Neuronal stem cell (in vitro differentiated cells): ENCODE measurements at regions not wholly inside any gene's neighbourhood (a gene's known extent, or its start where the extent isn't known, plus 50 kb on each side); places are given as distances from the start of the nearest gene placed in this dataset.

Experiments used
- DNase-seq: peaks from one replicate; pipeline ENCODE4 v3.0.0-alpha.2; 2013; ENCODE audit warnings: low spot score
- H2AFZ ChIP-seq: one replicate; pipeline ENCODE4 v1.6.1; 2013; ENCODE audit warnings: mild to moderate bottlenecking, low read length, inconsistent platforms
- H2AK5ac ChIP-seq: 2 replicates; pipeline ENCODE4 v1.6.1; 2013; ENCODE audit warnings: low read depth, mild to moderate bottlenecking, inconsistent platforms, low read length, moderate library complexity, mixed read lengths
- H2BK120ac ChIP-seq: 2 replicates; pipeline ENCODE4 v1.6.1; 2013; ENCODE audit warnings: low read depth, mild to moderate bottlenecking, inconsistent platforms, low read length, moderate library complexity, mixed read lengths
- H2BK12ac ChIP-seq: one replicate; pipeline ENCODE4 v1.6.1; 2013; ENCODE audit warnings: low read length, inconsistent platforms
- H2BK15ac ChIP-seq: 2 replicates; pipeline ENCODE4 v1.6.1; 2013; ENCODE audit warnings: mild to moderate bottlenecking, low read length, inconsistent platforms, mixed read lengths
- H2BK5ac ChIP-seq: one replicate; pipeline ENCODE4 v1.6.1; 2013; ENCODE audit warnings: inconsistent platforms, mild to moderate bottlenecking, low read length, moderate library complexity
- H3K14ac ChIP-seq: one replicate; pipeline ENCODE4 v1.6.1; 2013; ENCODE audit warnings: low read length, inconsistent platforms
- H3K18ac ChIP-seq: 2 replicates; pipeline ENCODE4 v1.6.1; 2013; ENCODE audit warnings: low read length, inconsistent platforms
- H3K23ac ChIP-seq: 2 replicates; pipeline ENCODE4 v1.6.1; 2013; ENCODE audit warnings: low read depth, mild to moderate bottlenecking, mixed read lengths, low read length, inconsistent platforms; ENCODE audit not compliant: poor library complexity
- H3K27ac ChIP-seq: replicated peaks from 3 replicates; pipeline ENCODE4 v1.5.1; 2013; ENCODE audit warnings: low read length, inconsistent platforms
- H3K27me3 ChIP-seq, 3 experiments: 2 replicates each; pipeline ENCODE4 v1.6.1; 2013; ENCODE audit warnings: low read length in 3 of 3, mild to moderate bottlenecking in 2 of 3, inconsistent platforms in 1 of 3, low read depth in 1 of 3, mixed read lengths in 1 of 3, moderate library complexity in 1 of 3; ENCODE audit not compliant: control insufficient read depth in 3 of 3, insufficient read depth in 3 of 3
- H3K36me3 ChIP-seq, 2 donors: replicated peaks in 1 of 2; 2 replicates each; pipeline ENCODE4 v1.6.1; 2013; ENCODE audit warnings: low read length in 2 of 2; ENCODE audit not compliant: control insufficient read depth in 2 of 2, insufficient read depth in 2 of 2
- H3K4ac ChIP-seq: 2 replicates; pipeline ENCODE4 v1.6.1; 2013; ENCODE audit warnings: inconsistent platforms, mild to moderate bottlenecking, low read length, moderate library complexity
- H3K4me1 ChIP-seq, 2 donors: 1 replicate in 1 of 2; 2 replicates in 1 of 2; pipeline ENCODE4 v1.6.1; 2013; ENCODE audit warnings: low read length in 2 of 2, low read depth in 1 of 2; ENCODE audit not compliant: control insufficient read depth in 2 of 2, insufficient read depth in 1 of 2
- H3K4me2 ChIP-seq: one replicate; pipeline ENCODE4 v1.6.1; 2013; ENCODE audit warnings: mild to moderate bottlenecking, low read length, inconsistent platforms; ENCODE audit not compliant: insufficient read depth, poor library complexity, severe bottlenecking
- H3K4me3 ChIP-seq, 2 donors: 2 replicates each; pipeline ENCODE4 v1.5.1; 2013; ENCODE audit warnings: low read length in 2 of 2, mild to moderate bottlenecking in 2 of 2, inconsistent platforms in 1 of 2, moderate library complexity in 1 of 2
- H3K79me1 ChIP-seq: one replicate; pipeline ENCODE4 v1.6.1; 2013; ENCODE audit warnings: low read depth, mild to moderate bottlenecking, inconsistent platforms, low read length, moderate library complexity
- H3K9ac ChIP-seq: one replicate; pipeline ENCODE4 v1.6.1; 2013; ENCODE audit warnings: mild to moderate bottlenecking, low read depth, low read length, inconsistent platforms; ENCODE audit not compliant: poor library complexity
- H3K9me3 ChIP-seq, 2 donors: replicated peaks in 1 of 2; 2 replicates each; pipeline versions ENCODE3 to v1.6.1; 2013; ENCODE audit warnings: low read length in 2 of 2, mild to moderate bottlenecking in 2 of 2, inconsistent platforms in 1 of 2, low read depth in 1 of 2, mixed read lengths in 1 of 2, moderate library complexity in 1 of 2; ENCODE audit not compliant: control insufficient read depth in 2 of 2, insufficient read depth in 1 of 2
- H4K8ac ChIP-seq: one replicate; pipeline ENCODE4 v1.6.1; 2013; ENCODE audit warnings: low read depth, mild to moderate bottlenecking, inconsistent platforms, low read length, moderate library complexity
- H4K91ac ChIP-seq: one replicate; pipeline ENCODE4 v1.6.1; 2013; ENCODE audit warnings: low read length, low read depth, mild to moderate bottlenecking, inconsistent platforms; ENCODE audit not compliant: poor library complexity
- WGBS, 2 donors: extraction: QIAGEN DNeasy Blood & Tissue Kit; methylation state at CpG; one replicate each; pipeline ENCODE4 v1.1.7; 2013; ENCODE audit warnings: missing lambda C conversion rate in 2 of 2, mixed read lengths in 1 of 2; ENCODE audit not compliant: insufficient read length in 2 of 2, insufficient replicate concordance in 1 of 2; ENCODE audit errors: extremely low coverage in 2 of 2; 5-methylcytosine and 5-hydroxymethylcytosine counted together

GRCh38 chr12:67459578-67459977, 189.0 kb upstream of the DYRK2 start:
- no peak for DNase-seq
- no peak overlapping the region for H4K91ac ChIP-seq
- no peak overlapping the region for H3K18ac ChIP-seq
- H2BK120ac ChIP-seq: no peak overlapping the region
- no peak overlapping the region for H3K14ac ChIP-seq
- no peak overlapping the region for H3K27ac ChIP-seq
- H3K27me3 ChIP-seq: peaks cover 0 to 8% (median 0%) of the 10 kb centered on the region in 3 experiments
- H3K4ac ChIP-seq: no peak overlapping the region
- H3K4me2 ChIP-seq: no peak overlapping the region
- H3K9ac ChIP-seq: no peak overlapping the region
- H3K23ac ChIP-seq: no peak overlapping the region
- no peaks in the 10 kb centered on the region for H3K9me3 ChIP-seq
- no peaks in the 10 kb centered on the region for H3K79me1 ChIP-seq
- H2AFZ ChIP-seq: no peak overlapping the region
- H2BK5ac ChIP-seq: no peak overlapping the region
- no CpG with 5 or more reads among the region's 4 CpGs for WGBS, 2 donors
- no peaks in the 10 kb centered on the region for H3K36me3 ChIP-seq
- H2BK12ac ChIP-seq: no peak overlapping the region
- H3K4me3 ChIP-seq: no peak overlapping the region
- H3K4me1 ChIP-seq: peaks cover 0 to 11% of the 10 kb centered on the region in 2 donors
- no peak overlapping the region for H2BK15ac ChIP-seq
- H4K8ac ChIP-seq: no peak overlapping the region
- no peak overlapping the region for H2AK5ac ChIP-seq

GRCh38 chr12:67460388-67460787, 188.2 kb upstream of the DYRK2 start:
- no peak overlapping the region for H3K4me2 ChIP-seq
- no peak overlapping the region for H3K4ac ChIP-seq
- no peaks in the 10 kb centered on the region for H3K9me3 ChIP-seq
- H2BK5ac ChIP-seq: no peak overlapping the region
- H2BK15ac ChIP-seq: no peak overlapping the region
- H2BK120ac ChIP-seq: no peak overlapping the region
- no peaks in the 10 kb centered on the region for H3K79me1 ChIP-seq
- WGBS, 2 donors: no CpG with 5 or more reads among the region's 6 CpGs
- no peak overlapping the region for H3K23ac ChIP-seq
- no peaks in the 10 kb centered on the region for H3K36me3 ChIP-seq
- no peak overlapping the region for H2BK12ac ChIP-seq
- peaks cover 0 to 8% (median 0%) of the 10 kb centered on the region in 3 experiments for H3K27me3 ChIP-seq
- H2AK5ac ChIP-seq: no peak overlapping the region
- no peak overlapping the region for H3K14ac ChIP-seq
- H3K4me3 ChIP-seq: no peak overlapping the region
- no peak overlapping the region for H2AFZ ChIP-seq
- no peak for DNase-seq
- no peak overlapping the region for H3K9ac ChIP-seq
- no peak overlapping the region for H4K91ac ChIP-seq
- peaks cover 0 to 9% of the 10 kb centered on the region in 2 donors for H3K4me1 ChIP-seq
- no peak overlapping the region for H3K27ac ChIP-seq
- no peak overlapping the region for H4K8ac ChIP-seq
- no peak overlapping the region for H3K18ac ChIP-seq

- H2BK5ac ChIP-seq: no peak overlapping the region
- no peaks in the 10 kb centered on the region for H3K36me3 ChIP-seq
- peak overlapping the region; percentile 1 for H2AK5ac ChIP-seq
- no peak overlapping the region for H3K27ac ChIP-seq
- H3K9ac ChIP-seq: no peak overlapping the region
- H2BK15ac ChIP-seq: peak overlapping the region; percentile 2
- H4K8ac ChIP-seq: peak overlapping the region; percentile 19
- no peak overlapping the region for H3K4me3 ChIP-seq
- H3K23ac ChIP-seq: no peak overlapping the region
- peak overlapping the region; percentile 86 for H2BK12ac ChIP-seq
- no peak for DNase-seq
- no peaks in the 10 kb centered on the region for H3K9me3 ChIP-seq
- no peak overlapping the region for H3K14ac ChIP-seq
- H4K91ac ChIP-seq: peak overlapping the region; percentile 44
- no CpG with 5 or more reads among the region's 2 CpGs for WGBS, 2 donors
- no peaks in the 10 kb centered on the region for H3K27me3 ChIP-seq
- H3K18ac ChIP-seq: peak overlapping the region; percentile 40
- H2BK120ac ChIP-seq: peak overlapping the region; percentile 74
- no peaks in the 10 kb centered on the region for H3K79me1 ChIP-seq
- peaks cover 3 to 10% of the 10 kb centered on the region in 2 donors for H3K4me1 ChIP-seq
- H3K4me2 ChIP-seq: no peak overlapping the region
- H3K4ac ChIP-seq: no peak overlapping the region
- peak overlapping the region; percentile 87 for H2AFZ ChIP-seq
These were observed 179.8 kb upstream of the DYRK2 start for GRCh38 chr12:67468549-67469245.

- Histone ChIP-seq H3K79me1 (no peaks in the 10 kb centered on the region), H3K27me3 (no peaks in the 10 kb centered on the region), H3K9ac (no peak overlapping the region), H4K91ac (no peak overlapping the region), H4K8ac (no peak overlapping the region), H2BK12ac (no peak overlapping the region), H3K4me3 (no peak overlapping the region), H3K23ac (no peak overlapping the region), H3K4ac (no peak overlapping the region), H2AK5ac (no peak overlapping the region), H2BK5ac (no peak overlapping the region), H2BK15ac (peak overlapping the region; percentile 2), H3K36me3 (no peaks in the 10 kb centered on the region), H2BK120ac (no peak overlapping the region), H3K18ac (peak overlapping the region; percentile 40), H3K27ac (peak overlapping the region; percentile 18), H3K14ac (no peak overlapping the region), H3K4me2 (no peak overlapping the region), H3K9me3 (no peaks in the 10 kb centered on the region), H2AFZ (peak overlapping the region; percentile 87), H3K4me1 (peaks cover 3 to 10% of the 10 kb centered on the region in 2 donors)
- DNase-seq: no peak
- no CpG with 5 or more reads among the region's 2 CpGs for WGBS, 2 donors
These were observed 178.9 kb upstream of the DYRK2 start for GRCh38 chr12:67469666-67470065.
